ENCODE measurements at regions not wholly inside any gene's neighbourhood (a gene's known extent, or its start where the extent isn't known, plus 50 kb on each side); places are given as distances from the start of the nearest gene placed in this dataset.
"Not testable (repeated sequence)": the region's sequence is repeated elsewhere in the genome, so short reads cannot be mapped to it uniquely, and the experiment has no call there.

DNA sequence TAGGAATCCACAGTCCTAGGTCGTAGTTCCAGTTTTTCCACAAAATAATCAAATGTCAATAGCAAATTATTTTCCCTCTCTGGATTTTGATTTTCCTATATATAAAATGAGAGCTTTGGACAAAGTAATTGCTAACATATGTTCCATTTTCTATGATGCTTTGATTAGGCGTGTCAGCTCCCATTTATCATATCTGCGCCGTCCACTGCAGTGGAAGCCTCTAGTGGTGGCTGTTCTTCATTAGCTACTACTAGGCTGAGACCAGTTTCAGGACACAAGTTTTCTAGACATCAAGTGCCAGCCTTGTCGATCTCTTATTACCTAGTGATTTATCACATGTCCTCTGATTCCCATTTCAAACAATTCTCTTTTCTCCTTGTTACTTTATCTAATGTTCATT lies 271.5 kb downstream of the TUSC7 start:
- in situ Hi-C loops (cut with MboI; ENCODE audit: low sequenced_read_pairs), result no loop called here

- in situ Hi-C loops (cut with MboI; ENCODE audit: low sequenced_read_pairs), result no loop called here
Measured at GRCh38 chr3:116984301-116984700, 274.7 kb downstream of the TUSC7 start.

GRCh38 chr3:116994351-116994879 lies 284.8 kb downstream of the TUSC7 start:
- in situ Hi-C loops (cut with MboI; ENCODE audit: low sequenced_read_pairs), result no loop called here

DNA sequence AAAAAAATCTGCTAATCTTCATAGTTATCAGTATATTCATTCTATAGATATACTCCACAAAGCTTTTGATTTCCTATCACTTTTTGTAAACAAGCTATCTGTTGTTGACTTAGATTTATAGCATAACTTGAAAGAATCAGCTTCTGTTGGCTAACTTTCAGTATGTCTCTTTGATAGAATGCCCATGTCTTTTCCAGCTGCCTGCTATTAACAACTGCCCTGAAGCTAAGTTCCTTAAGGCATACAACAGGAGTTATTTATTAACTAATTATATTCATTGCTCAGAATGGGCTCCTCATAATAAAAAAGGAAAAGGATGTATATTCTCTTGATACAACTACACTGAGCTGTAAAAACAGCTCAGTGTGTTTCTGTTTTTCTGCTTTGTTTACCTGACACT lies 293.9 kb downstream of the TUSC7 start:
- in situ Hi-C loops (cut with MboI; ENCODE audit: low sequenced_read_pairs), result no loop called here

DNA sequence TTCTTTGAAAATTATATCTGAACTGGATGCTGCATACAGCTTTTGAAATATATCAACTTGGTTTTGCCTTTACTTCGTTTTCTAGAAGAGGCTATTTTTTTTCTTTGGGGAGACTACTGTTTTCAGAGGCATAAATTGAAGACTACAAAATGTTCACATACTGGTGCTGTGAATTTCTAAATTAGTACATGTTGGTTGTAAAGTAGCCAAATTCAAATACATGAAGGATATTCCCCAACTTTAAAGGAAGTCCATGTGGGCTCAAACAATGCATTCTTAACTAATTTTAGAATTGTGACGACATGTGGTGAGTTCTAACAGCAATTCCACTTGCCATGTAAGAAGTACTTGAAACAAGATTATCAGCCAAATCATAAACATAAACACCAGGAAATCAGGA lies 295.7 kb downstream of the TUSC7 start:
- in situ Hi-C loops (cut with MboI; ENCODE audit: low sequenced_read_pairs), result no loop called here

DNA sequence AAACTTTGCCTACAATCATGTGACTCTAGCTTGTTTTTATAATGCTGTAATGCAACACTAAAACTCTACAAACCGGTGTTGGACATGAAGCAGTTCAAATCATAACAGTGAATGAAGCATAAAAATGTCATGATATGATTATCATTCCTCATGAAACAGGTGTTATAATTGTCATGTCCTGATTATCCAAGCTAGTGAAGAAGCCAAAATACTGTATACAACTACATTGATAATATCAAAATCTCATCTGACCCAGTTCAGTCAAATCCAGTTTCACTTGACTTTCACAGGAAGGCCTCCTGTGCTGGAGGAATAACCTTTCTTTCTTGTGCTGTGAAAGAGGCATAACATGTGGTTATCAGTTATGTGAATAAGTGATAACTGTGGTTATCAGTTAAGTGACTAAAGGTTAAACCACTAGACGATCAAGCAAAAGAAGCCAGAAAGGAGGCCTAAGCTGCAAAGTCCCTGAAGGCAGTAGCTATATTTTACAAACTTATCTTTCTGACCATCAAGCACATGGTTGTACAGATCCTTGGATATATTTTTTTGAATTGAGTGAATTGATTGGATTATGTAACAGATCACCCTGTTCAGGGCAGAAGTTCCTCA lies 296.4 kb downstream of the TUSC7 start:
- in situ Hi-C loops (cut with MboI; ENCODE audit: low sequenced_read_pairs), result no loop called here

DNA sequence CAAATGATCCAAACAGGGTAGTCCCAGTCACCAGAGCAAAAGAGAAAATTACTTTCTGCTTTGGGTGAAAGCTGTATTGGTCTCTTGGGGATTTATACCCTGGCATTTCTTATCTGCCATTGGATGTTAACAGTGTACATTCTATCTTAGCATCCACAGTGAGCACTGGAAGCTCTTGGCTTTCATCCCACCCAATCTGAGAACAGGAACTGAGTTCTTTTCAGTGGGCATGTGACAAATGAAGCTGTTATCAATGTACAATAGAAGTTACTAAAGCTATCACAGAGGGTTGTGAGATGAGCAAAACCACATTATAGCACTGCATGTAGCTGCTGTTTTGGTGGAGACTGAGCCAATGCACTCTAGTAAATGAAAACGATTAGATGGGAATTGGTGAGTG lies 300.7 kb downstream of the TUSC7 start:
- in situ Hi-C loops (cut with MboI; ENCODE audit: low sequenced_read_pairs), result no loop called here

- in situ Hi-C loops (cut with MboI; ENCODE audit: low sequenced_read_pairs), result no loop called here
Measured at GRCh38 chr3:117011687-117012250, 302.2 kb downstream of the TUSC7 start.

- in situ Hi-C loops (cut with MboI; ENCODE audit: low sequenced_read_pairs), result no loop called here
Measured at GRCh38 chr3:117016378-117016777, 306.8 kb downstream of the TUSC7 start.

GRCh38 chr3:117017135-117017894 lies 307.7 kb downstream of the TUSC7 start:
- in situ Hi-C loops (cut with MboI; ENCODE audit: low sequenced_read_pairs), result no loop called here

- in situ Hi-C loops (cut with MboI; ENCODE audit: low sequenced_read_pairs), result no loop called here
Measured at GRCh38 chr3:117018655-117019054, 309.1 kb downstream of the TUSC7 start.

- in situ Hi-C loops (cut with MboI; ENCODE audit: low sequenced_read_pairs), result no loop called here
Measured at GRCh38 chr3:117019082-117019713, 309.6 kb downstream of the TUSC7 start.

DNA sequence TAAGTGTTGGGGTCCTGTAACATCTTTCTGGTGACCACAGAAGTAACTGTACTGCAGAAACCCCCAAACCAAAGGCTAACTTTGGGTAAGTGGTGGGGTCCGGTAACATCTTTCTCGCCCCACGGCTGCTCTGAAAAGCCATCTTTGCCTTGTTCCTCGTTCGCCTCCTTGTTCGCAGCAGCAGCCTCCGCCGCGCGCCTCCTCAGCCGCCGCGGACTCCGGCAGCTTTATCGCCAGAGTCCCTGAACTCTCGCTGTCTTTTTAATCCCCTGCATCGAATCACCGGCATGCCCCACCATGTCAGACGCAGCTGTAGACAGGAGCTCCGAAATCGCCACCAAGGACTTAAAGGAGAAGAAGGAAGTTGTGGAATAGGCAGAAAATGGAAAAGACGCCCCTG lies 316.8 kb downstream of the TUSC7 start:
- in situ Hi-C loops (cut with MboI; ENCODE audit: low sequenced_read_pairs), result no loop called here

- in situ Hi-C loops (cut with MboI; ENCODE audit: low sequenced_read_pairs), result no loop called here
Measured at GRCh38 chr3:117035745-117036144, 326.2 kb downstream of the TUSC7 start.

DNA sequence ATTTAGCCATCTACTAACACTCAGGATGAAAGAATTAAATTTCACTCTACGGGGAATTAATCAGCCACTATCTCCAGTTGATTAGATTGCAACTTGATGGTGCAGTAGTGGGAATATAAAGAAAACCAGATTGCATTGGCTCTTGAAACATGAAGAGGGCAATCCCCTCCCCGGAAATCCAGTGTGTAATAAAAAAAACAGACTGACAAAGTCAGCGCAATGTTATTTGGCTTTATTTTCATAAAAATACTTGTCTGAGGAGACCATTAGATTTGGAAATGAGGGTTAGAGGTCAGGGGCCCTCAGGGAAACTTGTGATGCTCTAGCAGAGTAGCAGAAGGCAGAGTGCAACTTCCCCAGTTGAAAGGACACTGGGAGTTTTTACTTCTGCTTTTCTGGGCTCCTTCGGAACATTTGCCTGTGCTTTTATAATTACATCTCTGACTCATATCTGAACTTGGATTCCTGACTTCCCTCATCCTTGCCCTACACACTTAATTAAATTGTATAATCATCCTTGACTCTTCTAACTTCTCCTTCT lies 326.8 kb downstream of the TUSC7 start:
- in situ Hi-C loops (cut with MboI; ENCODE audit: low sequenced_read_pairs), result no loop called here

DNA sequence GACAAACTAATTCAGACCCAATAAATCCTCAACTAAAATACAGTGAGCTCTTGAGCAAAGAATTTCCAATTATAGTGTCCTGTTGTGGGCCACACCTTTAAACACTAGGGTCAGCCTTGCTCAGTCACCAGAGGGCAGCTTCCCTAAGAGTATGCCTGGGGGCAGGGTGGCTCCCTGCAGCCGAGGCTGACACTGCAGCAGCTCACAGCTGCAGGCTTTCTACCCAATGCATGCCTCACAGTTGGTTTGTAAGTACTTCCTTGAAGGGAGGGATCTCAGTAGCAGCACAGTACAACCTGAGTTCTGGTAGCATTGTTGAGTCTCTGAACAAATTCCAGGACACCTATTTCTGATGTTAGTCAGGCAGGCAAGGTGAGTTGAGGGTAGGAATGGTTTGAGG lies 335.6 kb downstream of the TUSC7 start:
- in situ Hi-C loops (cut with MboI; ENCODE audit: low sequenced_read_pairs), result no loop called here

DNA sequence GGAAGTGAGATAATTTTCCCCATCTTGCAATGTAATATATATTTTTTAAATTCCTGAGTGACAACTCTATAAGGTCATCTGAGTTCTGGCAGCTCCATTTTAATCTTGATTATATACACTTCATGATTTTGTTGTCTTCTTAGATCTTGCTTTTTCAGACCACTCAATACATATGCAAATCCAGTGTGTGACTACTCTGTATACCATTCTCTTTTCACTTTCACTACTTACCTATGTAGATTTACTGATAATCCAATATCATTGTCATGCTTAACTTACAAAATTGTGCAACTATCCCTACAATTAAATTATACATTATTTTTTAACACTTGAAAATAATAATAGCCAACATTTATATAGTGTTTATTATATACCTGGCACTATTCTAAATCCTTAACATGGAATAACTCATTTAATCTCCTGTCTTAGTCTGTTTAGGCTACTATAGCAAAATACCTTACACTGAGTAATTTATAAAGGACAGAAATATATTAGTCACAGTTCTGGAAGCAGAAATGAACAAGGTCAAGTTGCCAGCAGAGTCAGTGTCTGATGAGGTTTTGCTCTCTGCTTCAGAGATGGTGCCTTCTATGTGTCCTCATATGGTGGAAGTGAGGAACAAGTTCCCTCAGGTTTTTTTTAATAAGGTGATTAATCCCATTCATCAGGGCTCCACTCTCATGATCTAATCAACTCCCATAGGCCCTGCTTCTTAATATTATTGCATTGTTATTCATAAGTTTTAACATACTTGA lies 338.5 kb downstream of the TUSC7 start:
- in situ Hi-C loops (cut with MboI; ENCODE audit: low sequenced_read_pairs), result no loop called here

GRCh38 chr3:117052395-117052794 lies 342.8 kb downstream of the TUSC7 start:
- in situ Hi-C loops (cut with MboI; ENCODE audit: low sequenced_read_pairs), result no loop called here

GRCh38 chr3:117054556-117054955 lies 345.0 kb downstream of the TUSC7 start:
- in situ Hi-C loops (cut with MboI; ENCODE audit: low sequenced_read_pairs), result no loop called here

- in situ Hi-C loops (cut with MboI; ENCODE audit: low sequenced_read_pairs), result not testable (repeated sequence)
Measured at GRCh38 chr3:117056946-117057345, 347.4 kb downstream of the TUSC7 start.
